ENCODE measurements at regions not wholly inside any gene's neighbourhood (a gene's known extent, or its start where the extent isn't known, plus 50 kb on each side); places are given as distances from the start of the nearest gene placed in this dataset.

- BruUV-seq (replicated peaks): no TSS peak
- no peak overlapping the region for H3K27ac Mint-ChIP-seq (ENCODE audit: unreplicated experiment)
- Histone ChIP-seq H3K4me1 (no peaks in the 10 kb centered on the region), H3K27me3 (replicated peaks; ENCODE audit: control insufficient read depth, insufficient read depth, low read length) (no peaks in the 10 kb centered on the region), H3K36me3 (ENCODE audit: control insufficient read depth, insufficient read depth, low read length) (no peaks in the 10 kb centered on the region), H3K4me3 (ENCODE audit: low read depth, low read length) (no peak overlapping the region), H3K9me3 (no peaks in the 10 kb centered on the region)
- peaks cover 10% of the 10 kb centered on the region for H3K9me3 Mint-ChIP-seq (ENCODE audit: unreplicated experiment)
- no peak overlapping the region for H3K4me3 Mint-ChIP-seq (ENCODE audit: unreplicated experiment)
- H3K27me3 Mint-ChIP-seq (ENCODE audit: insufficient read depth, unreplicated experiment): no peaks in the 10 kb centered on the region
- POLR2A ChIA-PET: no interaction called here
- CTCF ChIA-PET: no interaction called here
- TF ChIP-seq, protein P1, sequence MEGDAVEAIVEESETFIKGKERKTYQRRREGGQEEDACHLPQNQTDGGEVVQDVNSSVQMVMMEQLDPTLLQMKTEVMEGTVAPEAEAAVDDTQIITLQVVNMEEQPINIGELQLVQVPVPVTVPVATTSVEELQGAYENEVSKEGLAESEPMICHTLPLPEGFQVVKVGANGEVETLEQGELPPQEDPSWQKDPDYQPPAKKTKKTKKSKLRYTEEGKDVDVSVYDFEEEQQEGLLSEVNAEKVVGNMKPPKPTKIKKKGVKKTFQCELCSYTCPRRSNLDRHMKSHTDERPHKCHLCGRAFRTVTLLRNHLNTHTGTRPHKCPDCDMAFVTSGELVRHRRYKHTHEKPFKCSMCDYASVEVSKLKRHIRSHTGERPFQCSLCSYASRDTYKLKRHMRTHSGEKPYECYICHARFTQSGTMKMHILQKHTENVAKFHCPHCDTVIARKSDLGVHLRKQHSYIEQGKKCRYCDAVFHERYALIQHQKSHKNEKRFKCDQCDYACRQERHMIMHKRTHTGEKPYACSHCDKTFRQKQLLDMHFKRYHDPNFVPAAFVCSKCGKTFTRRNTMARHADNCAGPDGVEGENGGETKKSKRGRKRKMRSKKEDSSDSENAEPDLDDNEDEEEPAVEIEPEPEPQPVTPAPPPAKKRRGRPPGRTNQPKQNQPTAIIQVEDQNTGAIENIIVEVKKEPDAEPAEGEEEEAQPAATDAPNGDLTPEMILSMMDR (IDR thresholded peaks at IDR 0.05; ENCODE audit: insufficient read depth in 1 of 2, low read depth in 1 of 2, low read length in 1 of 2, severe bottlenecking in 1 of 2, unreplicated experiment in 1 of 2): no peak
- no peaks in the 10 kb centered on the region for H3K4me1 Mint-ChIP-seq (ENCODE audit: low read depth, unreplicated experiment)
- H3K36me3 Mint-ChIP-seq (ENCODE audit: insufficient read depth, unreplicated experiment): no peaks in the 10 kb centered on the region
- intact Hi-C loops (cut with micrococcal nuclease; ENCODE audit: unreplicated experiment): no loop called here
- no peak for DNase-seq
Observed at GRCh38 chr12:58393152-58393551, 451.8 kb downstream of the ATP23 start.

- ChIA-PET POLR2A (no interaction called here), CTCF (no interaction called here)
- Histone ChIP-seq H3K27me3 (replicated peaks; ENCODE audit: control insufficient read depth, insufficient read depth, low read length) (no peaks in the 10 kb centered on the region), H3K4me1 (no peaks in the 10 kb centered on the region), H3K4me3 (ENCODE audit: low read depth, low read length) (no peak overlapping the region), H3K9me3 (no peaks in the 10 kb centered on the region; the same call in 1 of the 2 replicates), H3K36me3 (ENCODE audit: control insufficient read depth, insufficient read depth, low read length) (no peaks in the 10 kb centered on the region)
- intact Hi-C loops (cut with micrococcal nuclease; ENCODE audit: unreplicated experiment): no loop called here
- no TSS peak for BruUV-seq (replicated peaks)
- no peak overlapping the region for H3K27ac Mint-ChIP-seq (ENCODE audit: unreplicated experiment)
- H3K4me1 Mint-ChIP-seq (ENCODE audit: low read depth, unreplicated experiment): no peaks in the 10 kb centered on the region
- TF ChIP-seq, protein P1 (IDR thresholded peaks at IDR 0.05; ENCODE audit: insufficient read depth in 1 of 2, low read depth in 1 of 2, low read length in 1 of 2, severe bottlenecking in 1 of 2, unreplicated experiment in 1 of 2): no peak
- no peaks in the 10 kb centered on the region for H3K27me3 Mint-ChIP-seq (ENCODE audit: insufficient read depth, unreplicated experiment)
- H3K4me3 Mint-ChIP-seq (ENCODE audit: unreplicated experiment): no peak overlapping the region
- no peaks in the 10 kb centered on the region for H3K36me3 Mint-ChIP-seq (ENCODE audit: insufficient read depth, unreplicated experiment)
- DNase-seq: no peak
- H3K9me3 Mint-ChIP-seq (ENCODE audit: unreplicated experiment): peaks cover 10% of the 10 kb centered on the region
Observed at GRCh38 chr12:58395056-58395455, 453.7 kb downstream of the ATP23 start.

DNA sequence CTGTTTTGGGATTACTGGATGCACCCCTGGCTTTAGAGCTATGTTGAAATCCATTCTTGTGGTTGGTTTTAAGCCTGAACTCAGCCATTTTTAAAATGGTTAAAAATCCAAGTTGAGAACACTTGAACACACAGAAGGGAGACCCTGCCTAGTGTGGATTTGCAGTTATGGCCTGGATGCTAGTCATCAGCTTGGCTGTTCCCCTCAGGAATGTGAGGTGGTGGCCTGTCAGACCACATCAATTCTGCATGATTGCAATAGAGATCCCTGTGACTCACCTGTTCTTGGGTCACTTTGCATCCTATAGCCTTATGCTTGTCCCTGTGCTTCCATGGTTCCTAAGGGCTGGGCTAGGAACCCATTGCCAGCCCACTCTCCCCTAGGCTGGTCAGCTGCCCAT lies 454.1 kb downstream of the ATP23 start:
- intact Hi-C loops (cut with micrococcal nuclease; ENCODE audit: unreplicated experiment): no loop called here
- Histone ChIP-seq H3K4me1 (no peaks in the 10 kb centered on the region), H3K27me3 (replicated peaks; ENCODE audit: control insufficient read depth, insufficient read depth, low read length) (no peaks in the 10 kb centered on the region), H3K36me3 (ENCODE audit: control insufficient read depth, insufficient read depth, low read length) (no peaks in the 10 kb centered on the region), H3K9me3 (no peaks in the 10 kb centered on the region; the same call in 1 of the 2 replicates), H3K4me3 (ENCODE audit: low read depth, low read length) (no peak overlapping the region)
- ChIA-PET POLR2A (no interaction called here), CTCF (no interaction called here)
- no peaks in the 10 kb centered on the region for H3K4me1 Mint-ChIP-seq (ENCODE audit: low read depth, unreplicated experiment)
- TF ChIP-seq, protein P1 (IDR thresholded peaks at IDR 0.05; ENCODE audit: insufficient read depth in 1 of 2, low read depth in 1 of 2, low read length in 1 of 2, severe bottlenecking in 1 of 2, unreplicated experiment in 1 of 2): no peak
- no peak for DNase-seq
- no TSS peak for BruUV-seq (replicated peaks)
- H3K9me3 Mint-ChIP-seq (ENCODE audit: unreplicated experiment): peaks cover 10% of the 10 kb centered on the region
- no peak overlapping the region for H3K27ac Mint-ChIP-seq (ENCODE audit: unreplicated experiment)
- H3K4me3 Mint-ChIP-seq (ENCODE audit: unreplicated experiment): no peak overlapping the region
- no peaks in the 10 kb centered on the region for H3K36me3 Mint-ChIP-seq (ENCODE audit: insufficient read depth, unreplicated experiment)
- H3K27me3 Mint-ChIP-seq (ENCODE audit: insufficient read depth, unreplicated experiment): no peaks in the 10 kb centered on the region
